GM03348 (cell line): ENCODE measurements at regions not wholly inside any gene's neighbourhood (a gene's known extent, or its start where the extent isn't known, plus 50 kb on each side); places are given as distances from the start of the nearest gene placed in this dataset.
"Not testable (repeated sequence)": the region's sequence is repeated elsewhere in the genome, so short reads cannot be mapped to it uniquely, and the experiment has no call there.

Experiments
- DNase-seq: peaks from one replicate; pipeline ENCODE4 v3.0.0; 2012; ENCODE audit warnings: low spot score

DNA sequence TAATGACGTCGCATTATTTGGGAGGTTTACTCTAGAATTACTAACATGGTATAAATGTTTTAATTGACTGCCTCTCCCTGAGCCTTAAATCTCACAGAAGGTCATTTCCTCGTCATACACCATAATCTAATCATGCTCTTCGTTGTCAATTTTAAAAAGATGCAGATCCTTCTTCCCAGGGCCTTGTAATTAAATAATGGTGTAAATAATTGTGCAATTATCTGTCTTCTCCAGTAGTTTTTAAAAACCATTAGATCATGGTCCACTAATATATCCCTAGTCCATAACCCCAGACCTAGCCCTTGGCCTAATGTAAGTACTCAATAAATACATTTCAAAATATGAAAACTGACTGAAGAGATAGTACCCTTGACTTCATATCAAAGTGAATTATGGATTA, 181.5 kb upstream of the GNAI1 start:
- DNase-seq = no peak

DNA sequence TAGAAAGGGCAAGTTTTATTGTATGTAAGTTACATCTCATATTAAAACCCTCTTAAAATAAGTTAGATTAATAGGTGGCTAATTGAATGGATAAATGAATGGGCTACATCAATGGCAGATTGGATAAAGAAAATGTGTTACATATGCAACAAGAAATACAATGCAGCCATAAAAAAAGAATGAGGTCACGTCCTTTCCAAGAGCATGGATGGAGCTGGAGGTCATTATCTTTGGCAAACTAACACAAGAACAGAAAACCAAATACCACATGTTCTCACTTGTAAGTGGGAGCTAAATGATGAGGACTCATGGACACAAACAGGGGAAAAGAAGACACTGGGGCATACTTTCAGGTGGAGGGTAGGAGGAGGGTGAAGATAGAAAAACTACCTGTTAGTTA, 182.2 kb upstream of the GNAI1 start:
- DNase-seq = no peak

DNA sequence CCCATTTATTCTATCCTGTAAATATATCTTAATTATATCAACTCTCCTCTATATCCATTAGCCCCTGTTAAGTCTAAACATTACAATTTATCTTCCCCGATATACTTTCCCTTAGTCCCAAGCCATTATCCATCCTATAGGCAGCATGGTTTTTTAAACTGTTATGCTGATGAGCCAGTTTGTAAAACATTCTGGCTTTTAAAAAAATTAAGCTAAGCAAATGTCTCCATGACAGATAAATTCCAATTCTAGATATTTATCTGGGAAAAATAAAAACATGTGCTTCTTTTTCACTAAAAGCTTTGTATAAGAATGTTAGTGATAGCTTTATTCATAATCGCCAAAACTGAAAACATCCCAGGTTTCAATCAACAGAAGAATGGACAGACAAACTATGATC, 183.2 kb upstream of the GNAI1 start:
- DNase-seq = no peak

DNA sequence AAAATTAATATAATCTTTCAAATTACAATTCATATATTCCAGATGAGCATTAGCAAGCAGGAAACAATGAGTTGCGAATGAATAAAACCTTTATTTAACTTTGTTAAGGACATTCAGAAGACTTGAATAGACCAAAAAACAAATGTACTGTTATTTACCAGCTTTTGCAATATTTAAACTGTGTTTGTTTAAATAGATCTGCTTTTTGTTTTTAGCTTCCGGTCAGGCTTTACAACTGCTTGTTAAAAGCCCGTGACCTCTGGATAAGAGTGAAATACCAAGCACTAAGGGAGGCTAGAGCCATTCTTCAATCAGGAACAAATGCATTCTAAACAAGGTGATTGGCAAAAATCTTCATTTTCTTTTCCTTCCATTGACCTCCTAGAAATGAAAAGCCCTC, 184.9 kb upstream of the GNAI1 start:
- DNase-seq = no peak

DNA sequence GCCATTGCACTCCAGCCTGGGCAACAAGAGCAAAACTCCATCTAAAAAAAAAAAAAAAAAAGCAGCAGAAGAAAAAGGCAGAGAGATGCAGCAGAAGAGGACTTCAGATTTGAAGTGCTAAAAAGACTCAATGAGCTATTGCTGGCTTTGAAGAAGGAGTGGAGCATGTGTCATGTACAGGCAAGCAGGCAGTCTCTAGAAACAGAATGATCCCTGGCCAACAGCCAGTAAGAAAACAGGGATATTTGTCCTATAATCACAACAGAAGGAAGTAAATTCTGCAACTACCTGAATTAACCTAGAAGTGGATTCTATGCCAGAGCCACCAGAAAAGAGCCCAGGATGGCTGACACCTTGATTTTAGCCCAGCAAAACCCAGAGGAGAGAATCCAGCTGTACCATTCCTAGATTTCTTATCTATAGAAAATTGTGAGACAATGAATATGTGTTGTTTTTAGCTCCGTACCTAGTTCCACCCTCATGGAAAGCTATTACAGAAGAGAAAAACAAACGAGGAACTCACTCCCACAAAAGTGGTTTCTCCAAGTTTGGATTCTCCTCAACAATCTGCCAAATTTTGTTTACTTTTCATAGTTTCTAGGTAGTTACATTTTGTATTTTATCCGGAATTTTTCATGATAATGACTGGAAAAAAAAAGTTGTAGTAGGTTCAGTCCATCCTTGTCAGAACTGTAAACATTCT, 198.2 kb upstream of the GNAI1 start:
- no peak for DNase-seq

DNA sequence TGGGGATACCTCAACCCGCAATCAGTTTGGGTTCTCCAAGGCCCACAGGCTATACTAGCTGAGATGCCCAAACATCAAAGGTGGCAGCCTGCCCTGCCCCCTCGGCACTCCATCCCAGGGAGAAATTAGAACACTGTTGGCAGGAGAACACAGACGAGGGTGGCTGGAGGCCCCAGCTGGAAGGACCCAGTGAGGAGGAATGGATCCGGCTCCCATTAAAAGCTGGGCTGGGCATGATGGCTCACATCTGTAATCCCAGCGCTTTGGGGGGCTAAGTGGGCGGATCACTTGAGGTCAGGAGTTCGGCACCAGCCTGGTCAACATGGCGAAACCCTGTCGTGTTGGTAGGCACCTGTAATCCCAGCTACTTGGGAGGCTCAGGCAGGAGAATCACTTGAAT, 199.9 kb upstream of the GNAI1 start:
- no peak for DNase-seq

DNA sequence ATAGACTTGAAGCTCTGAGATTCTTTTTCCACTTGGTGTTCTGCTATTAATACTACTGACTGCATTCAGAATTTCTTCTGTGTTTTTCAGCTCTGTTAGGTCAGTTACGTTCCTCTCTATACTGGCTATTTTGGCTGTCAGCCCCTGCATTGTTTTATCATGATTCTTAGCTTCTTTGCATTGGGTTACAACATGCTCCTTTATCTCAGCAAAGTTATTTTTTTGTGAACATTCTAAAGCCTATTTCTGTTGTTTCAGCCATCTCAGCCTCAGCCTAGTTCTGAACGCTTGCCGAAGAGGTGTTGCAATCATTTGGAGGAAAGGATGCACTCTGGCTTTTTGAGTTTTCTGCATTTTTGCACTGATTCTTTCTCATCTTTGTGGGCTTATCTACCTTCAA, 201.5 kb upstream of the GNAI1 start:
- DNase-seq = no peak

DNA sequence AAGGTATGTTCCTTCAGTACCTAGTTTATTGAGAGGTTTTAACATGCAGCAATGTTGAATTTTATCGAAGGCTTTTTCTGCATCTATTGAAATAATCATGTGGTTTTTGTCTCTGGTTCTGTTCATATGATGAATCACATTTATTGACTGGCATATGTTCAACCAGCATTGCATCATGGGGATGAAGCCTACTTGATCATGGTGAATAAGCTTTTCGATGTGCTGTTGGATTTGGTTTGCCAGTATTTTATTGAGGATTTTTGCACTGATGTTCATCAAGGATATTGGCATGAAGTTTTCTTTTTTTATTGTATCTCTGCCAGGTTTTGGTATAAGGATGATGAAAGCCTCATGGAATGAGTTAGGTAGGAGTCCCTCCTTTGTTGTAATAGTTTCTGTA, 204.0 kb upstream of the GNAI1 start:
- no peak for DNase-seq

DNA sequence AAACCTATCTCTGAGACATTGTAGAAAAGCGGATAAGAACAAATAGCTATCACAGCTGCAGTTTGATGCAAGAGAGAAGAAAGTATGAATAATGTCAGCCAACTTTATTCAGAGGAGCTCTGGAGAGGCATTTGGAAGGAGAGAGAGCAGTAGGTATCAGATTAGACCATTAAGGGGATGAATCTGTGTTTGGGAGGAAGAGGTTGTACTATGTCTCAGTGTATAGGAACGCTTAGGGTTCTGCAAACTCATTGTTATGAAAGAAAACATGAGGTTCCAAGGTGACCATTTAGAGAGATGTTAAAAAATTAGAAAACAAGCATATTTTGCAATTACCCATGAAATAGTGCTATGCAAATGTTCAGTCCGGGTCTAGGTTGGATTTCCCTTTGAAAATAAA, 207.5 kb upstream of the GNAI1 start:
- no peak for DNase-seq

DNA sequence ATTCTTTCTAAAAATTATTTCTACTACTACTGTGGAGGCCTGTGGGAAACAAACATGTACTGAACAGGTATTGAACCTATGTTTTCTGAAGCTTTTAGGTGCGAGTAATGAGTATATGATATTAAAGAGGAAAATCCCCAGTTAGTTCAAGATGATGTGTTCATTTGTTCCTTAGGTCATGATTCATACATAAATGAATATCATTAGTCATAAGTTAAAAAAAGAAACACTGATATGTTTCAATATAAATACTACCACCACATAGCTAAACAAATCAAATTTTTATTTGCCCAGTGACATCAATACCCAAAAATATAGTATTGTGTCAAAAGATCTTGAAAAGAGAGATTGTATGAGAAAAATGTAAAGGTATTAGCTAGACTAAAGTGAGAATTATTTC, 210.7 kb upstream of the GNAI1 start:
- peak; percentile 13 for DNase-seq

DNA sequence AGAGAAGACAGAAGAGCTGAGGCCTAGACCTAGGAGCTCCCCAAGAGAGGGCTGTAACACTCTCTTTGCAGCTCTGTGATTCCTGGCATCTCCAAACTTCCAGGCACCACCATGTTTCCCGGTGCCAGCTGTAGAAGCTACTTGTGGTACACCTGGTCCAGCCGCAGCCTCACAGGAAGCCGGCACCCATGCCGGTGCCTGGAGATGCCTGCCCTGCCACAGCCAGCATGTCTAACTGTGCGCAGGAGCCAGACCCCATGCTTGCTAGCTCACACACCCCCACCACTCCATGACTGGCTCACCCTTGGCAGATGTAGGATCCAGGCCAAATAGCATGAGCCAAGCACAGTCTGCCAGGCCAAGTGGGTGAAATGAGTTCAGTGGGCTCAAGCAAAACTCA, 211.7 kb upstream of the GNAI1 start:
- no peak for DNase-seq

DNA sequence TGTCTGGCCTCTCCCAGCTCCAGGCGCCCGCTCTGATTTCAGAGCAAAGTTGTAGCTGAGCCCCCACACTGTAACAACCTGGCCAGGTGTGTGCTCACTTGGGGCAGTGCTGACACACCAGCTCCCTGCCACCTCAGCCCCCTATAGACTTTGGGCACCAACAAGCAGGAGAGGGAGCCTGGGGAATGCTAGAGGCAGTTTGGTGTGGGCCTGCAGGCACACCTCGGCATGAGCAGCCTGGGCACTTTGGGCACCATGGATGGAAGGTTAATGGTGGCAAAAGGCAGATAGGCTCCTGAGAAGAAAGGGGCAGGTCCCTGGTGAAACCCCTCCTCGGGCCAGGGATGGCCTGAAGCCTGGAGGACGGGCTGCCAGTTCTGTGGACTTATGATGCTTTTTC, 212.7 kb upstream of the GNAI1 start:
- no peak for DNase-seq

DNA sequence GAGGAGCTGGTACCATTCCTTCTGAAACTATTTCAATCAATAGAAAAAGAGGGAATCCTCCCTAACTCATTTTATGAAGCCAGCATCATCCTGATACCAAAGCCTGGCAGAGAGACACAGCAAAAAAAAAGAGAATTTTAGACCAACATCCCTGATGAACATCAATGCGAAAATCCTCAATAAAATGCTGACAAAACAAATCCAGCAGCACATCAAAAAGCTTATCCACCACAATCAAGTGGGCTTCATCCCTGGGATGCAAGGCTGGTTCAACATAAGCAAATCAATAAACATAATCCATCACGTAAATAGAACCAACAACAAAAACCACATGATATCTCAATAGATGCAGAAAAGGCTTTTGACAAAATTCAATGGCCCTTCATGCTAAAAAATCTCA, 216.0 kb upstream of the GNAI1 start:
- not testable (repeated sequence) for DNase-seq

DNA sequence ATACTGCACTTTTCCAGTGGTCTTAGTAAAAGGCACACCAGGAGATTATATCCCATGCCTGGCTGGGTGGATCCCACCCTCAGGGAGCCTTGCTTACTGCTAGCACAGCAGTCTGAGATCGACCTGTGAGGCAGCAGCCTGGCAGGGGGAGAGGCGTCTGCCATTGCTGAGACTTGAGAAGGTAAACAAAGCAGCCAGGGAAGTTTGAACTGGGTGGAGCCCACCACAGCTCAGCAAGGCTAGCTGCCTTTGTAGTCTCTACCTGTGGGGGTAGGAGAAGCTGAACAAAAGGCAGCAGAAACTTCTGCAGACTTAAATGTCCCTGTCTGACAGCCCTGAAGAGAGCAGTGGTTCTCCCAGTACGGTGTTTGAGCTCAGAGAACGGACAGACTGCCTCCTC, 219.3 kb upstream of the GNAI1 start:
- not testable (repeated sequence) for DNase-seq

DNA sequence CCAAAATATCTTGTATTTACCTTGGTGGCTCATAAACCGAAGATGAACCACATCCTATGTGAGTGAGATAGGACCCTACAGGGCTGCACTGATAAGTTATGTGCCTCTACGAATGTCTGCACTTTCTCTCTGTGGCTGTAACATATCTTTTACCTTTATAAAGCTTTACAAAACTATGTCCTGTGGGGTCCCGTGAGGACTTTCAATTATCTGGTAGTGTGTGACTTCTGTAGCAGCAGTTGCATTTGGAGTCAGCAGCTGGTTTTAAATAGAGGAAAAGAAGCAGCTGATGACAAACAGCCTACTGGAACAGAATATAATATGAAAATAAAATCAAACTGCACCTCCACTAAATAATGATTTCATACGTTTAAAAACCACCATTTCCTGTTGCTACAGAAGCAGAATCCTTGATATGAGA, 222.4 kb upstream of the GNAI1 start:
- DNase-seq = no peak

DNA sequence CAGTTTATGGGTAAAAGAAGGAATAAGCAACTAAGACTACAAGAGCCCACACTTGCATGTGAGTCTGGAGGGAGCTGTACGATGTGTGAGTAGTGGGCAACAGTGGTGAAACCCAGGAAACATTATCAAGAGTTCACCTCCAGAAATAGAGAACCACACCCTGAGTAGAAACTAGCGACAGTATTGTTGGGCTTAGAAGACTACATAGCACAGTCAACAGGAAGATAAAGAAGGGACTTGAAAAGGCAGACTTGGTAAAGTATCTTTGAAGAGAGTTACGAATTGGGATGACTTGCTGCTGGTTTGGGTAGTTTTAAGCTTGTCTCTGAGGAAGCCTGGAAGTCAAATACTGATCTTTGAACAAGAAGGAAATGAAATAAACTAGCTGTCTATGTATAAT, 223.2 kb upstream of the GNAI1 start:
- no peak for DNase-seq

DNA sequence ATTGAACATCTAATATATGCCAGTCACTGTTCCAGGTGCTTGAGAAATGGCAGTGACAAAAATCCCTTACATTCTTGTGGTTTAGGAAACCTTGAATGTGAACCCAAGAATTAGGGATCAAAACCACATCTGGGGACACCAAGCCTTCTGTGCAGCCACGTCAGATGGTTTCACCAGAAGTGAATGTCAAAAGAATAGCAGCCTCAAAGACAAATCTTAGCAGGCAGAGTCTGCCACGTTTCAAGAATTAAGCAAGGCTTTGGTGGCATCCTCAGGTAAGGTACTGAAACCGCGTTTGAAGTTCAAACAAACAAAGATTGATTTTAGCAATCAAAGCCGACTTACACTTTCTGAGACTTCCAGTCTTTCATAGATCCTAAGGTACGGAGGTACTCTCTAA, 225.5 kb upstream of the GNAI1 start:
- DNase-seq = no peak

DNA sequence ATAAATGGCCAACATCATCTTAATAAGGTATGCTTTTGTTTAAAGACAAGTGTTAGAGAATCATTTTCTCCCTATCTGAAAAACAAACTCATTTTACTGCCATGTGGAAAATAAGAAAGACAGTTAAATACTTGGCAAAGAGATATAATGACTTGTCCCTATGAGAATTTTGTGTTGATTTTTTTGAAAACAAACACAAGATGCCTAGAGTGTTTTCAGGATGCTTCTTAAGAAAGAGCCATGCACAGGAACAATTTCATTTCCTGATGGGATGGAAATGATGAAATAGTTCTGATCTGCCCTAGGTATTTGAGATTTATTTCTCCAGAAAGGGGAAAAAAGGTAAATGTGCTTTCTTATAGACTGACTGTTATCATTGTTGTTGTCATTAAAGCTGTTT, 237.5 kb upstream of the GNAI1 start:
- peak; percentile 5 for DNase-seq

DNA sequence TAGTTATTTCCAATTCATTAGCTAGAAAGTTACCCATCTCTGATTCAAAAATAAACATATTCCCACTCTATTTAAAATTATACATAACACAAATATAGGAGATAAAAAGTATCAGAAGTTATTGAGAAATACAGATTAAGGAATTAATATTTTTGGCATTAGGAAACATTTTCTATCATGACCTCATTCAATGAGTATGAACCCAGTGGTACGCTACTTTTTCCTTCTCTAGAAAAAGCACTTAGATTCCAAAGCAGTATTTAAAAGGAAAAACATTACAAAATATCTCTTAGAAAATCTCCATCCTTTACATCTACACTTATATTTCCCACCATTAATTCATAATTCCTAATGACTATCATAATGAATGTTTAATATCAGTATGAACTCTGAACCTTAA, 240.6 kb upstream of the GNAI1 start:
- peak; percentile 29 for DNase-seq

DNA sequence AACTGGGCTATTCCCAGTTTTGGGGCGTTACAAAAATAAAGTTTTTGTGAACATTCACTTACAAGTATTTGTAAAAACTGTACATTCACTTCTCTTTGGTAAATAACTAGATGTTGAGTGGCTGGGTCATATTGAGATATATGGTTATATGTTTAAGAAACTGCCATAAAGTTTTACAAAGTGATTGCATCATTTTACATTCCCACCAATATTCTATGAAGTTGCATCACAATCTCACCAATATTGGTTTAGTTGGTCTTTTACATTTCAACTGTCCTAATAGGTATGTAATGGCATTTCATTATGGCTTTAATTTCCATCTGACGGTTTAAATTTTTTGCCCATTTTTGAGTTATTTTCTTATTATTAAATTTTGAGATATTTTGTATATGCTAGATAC, 251.7 kb upstream of the GNAI1 start:
- no peak for DNase-seq

DNA sequence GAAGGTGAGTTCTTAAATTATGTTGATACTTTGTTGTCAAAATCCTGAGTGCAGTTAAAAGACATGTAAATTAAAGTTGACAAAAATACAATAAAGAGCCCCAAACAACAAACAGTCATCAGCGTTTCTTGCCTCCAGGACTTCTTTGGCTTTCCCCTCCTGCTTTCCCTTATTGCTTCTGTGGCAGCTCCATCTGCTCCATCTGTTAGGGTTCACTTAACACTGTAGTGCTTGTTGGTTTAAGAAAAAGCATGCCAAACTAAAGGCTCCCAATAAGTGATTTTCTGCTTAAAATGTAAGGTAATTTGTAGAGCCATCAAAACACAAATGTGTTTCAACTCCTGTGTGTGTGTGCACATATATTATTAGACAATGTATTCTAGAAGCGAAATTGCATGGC, 254.3 kb upstream of the GNAI1 start:
- DNase-seq = no peak

DNA sequence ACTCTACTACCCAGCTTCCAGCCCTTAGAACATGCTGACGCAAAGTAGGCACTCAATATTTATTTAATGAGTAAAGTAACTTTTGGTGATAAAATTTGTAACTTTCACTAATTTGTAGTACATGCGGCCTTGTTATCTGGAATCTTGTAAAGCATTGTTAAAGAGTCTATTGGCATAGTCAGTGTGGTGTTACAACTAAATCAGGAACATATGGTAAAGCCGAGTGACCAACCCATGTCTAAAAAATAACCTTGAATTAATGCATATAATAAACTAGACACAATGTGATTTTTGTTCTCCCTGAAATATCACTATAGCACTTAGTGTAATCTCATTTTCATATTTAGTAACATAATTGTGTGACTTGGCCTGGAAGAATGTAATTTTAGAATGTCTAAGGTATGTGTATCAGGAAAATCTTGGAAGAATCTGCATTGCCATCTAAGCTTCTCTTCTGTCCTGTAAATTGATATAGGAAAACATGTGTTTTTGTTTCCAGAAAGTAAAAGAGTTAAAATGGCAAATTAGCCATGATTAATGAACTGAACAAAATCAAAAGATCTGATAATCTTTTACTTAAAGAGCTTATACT, 256.7 kb upstream of the GNAI1 start:
- no peak for DNase-seq

DNA sequence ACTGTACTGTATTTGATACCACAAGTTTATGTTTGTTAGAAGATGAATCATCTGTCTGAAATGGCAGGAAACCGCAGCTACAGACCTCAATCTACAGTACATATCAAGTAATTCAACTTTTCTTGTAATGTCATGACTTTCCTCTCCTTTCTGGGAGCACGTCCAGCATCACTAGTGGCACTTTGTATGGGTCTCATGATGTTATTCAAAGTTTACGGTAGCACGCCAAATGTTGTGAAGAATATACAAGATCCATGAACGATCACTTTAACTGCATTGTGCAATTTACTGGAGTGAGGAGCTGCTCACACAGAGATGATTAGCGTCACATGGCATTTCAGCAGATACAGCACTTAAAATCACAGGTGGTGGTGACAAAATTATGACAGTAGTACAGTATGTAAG, 257.8 kb upstream of the GNAI1 start:
- DNase-seq = no peak

DNA sequence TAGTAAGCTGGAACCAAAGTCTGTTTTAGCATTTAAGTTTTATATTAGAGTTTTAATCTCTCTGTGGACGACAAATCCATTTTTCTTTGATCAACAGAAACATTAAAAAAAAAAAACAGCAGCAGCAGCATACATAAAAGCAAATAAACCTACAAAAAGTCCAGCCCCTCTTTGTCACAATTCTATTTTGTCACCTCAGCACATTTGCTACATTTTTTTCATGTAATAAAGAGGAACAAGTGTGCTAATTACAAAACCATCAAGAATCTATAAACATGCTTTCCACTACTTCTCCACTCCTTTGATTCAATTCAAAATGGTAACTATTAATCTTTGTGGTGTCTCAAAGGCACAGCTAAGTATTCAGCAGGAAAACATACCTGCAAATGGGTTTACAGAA, 259.8 kb upstream of the GNAI1 start:
- DNase-seq = no peak
